ENCODE measurements at regions not wholly inside any gene's neighbourhood (a gene's known extent, or its start where the extent isn't known, plus 50 kb on each side); places are given as distances from the start of the nearest gene placed in this dataset.

GRCh38 chr15:81843226-81843625 is 202.6 kb downstream of the MEX3B start:
- TF ChIP-seq CTCF (IDR thresholded peaks at IDR 0.05; ENCODE audit: low read length) (no peak), EZH2 (optimal IDR thresholded peaks at IDR 0.05; ENCODE audit: low read depth, low read length) (no peak)

All from MM.1S (cell line).